H9 (cell line): ENCODE measurements at regions not wholly inside any gene's neighbourhood (a gene's known extent, or its start where the extent isn't known, plus 50 kb on each side); places are given as distances from the start of the nearest gene placed in this dataset.

ENCODE experiments used
- DNase-seq: peaks from one replicate; pipeline ENCODE4 v3.0.0-alpha.2; 2017
- H2AFZ ChIP-seq: one replicate; pipeline ENCODE4 v1.6.1; 2013; ENCODE audit warnings: mild to moderate bottlenecking, low read length, control low read depth, moderate library complexity
- H2AK5ac ChIP-seq: 2 replicates; pipeline ENCODE4 v1.6.1; 2013; ENCODE audit warnings: low read length, control low read depth, mixed read lengths; ENCODE audit not compliant: insufficient read length
- H2BK120ac ChIP-seq: one replicate; pipeline ENCODE4 v1.6.1; 2013; ENCODE audit warnings: low read depth, mild to moderate bottlenecking, low read length, control low read depth, inconsistent platforms; ENCODE audit not compliant: poor library complexity, severe bottlenecking
- H2BK12ac ChIP-seq: 2 replicates; pipeline ENCODE4 v1.6.1; 2013; ENCODE audit warnings: low read length, control low read depth, mixed read lengths, low read depth; ENCODE audit not compliant: insufficient read length
- H2BK15ac ChIP-seq: 2 replicates; pipeline ENCODE4 v1.6.1; 2013; ENCODE audit warnings: low read depth, low read length, control low read depth
- H2BK20ac ChIP-seq: one replicate; pipeline ENCODE4 v1.6.1; 2013; ENCODE audit warnings: low read depth, mild to moderate bottlenecking, low read length, control low read depth, inconsistent platforms; ENCODE audit not compliant: poor library complexity, severe bottlenecking
- H2BK5ac ChIP-seq: 2 replicates; pipeline ENCODE4 v1.6.1; 2013; ENCODE audit warnings: low read length, control low read depth, mixed read lengths; ENCODE audit not compliant: insufficient read length
- H3K14ac ChIP-seq: 2 replicates; pipeline ENCODE4 v1.6.1; 2013; ENCODE audit warnings: low read length, control low read depth; ENCODE audit not compliant: insufficient read depth
- H3K18ac ChIP-seq: 2 replicates; pipeline ENCODE4 v1.6.1; 2013; ENCODE audit warnings: low read depth, mild to moderate bottlenecking, mixed read lengths, low read length, control low read depth; ENCODE audit not compliant: insufficient read length
- H3K23ac ChIP-seq: 2 replicates; pipeline ENCODE4 v1.6.1; 2013; ENCODE audit warnings: low read length, control low read depth, mixed read lengths, low read depth; ENCODE audit not compliant: insufficient read length
- H3K23me2 ChIP-seq: 2 replicates; pipeline ENCODE4 v1.6.1; 2013; ENCODE audit warnings: low read depth, mild to moderate bottlenecking, mixed read lengths, low read length, control low read depth; ENCODE audit not compliant: insufficient read length, poor library complexity, severe bottlenecking
- H3K27ac ChIP-seq: 2 replicates; pipeline ENCODE4 v1.5.1; 2013; ENCODE audit warnings: low read length, control low read depth, mixed read lengths, low read depth; ENCODE audit not compliant: insufficient read length
- H3K27me3 ChIP-seq: 2 replicates; pipeline ENCODE4 v1.6.1; 2013; ENCODE audit warnings: low read length, control low read depth, inconsistent platforms; ENCODE audit not compliant: insufficient read depth
- H3K4ac ChIP-seq: 2 replicates; pipeline ENCODE4 v1.6.1; 2013; ENCODE audit warnings: low read depth, mild to moderate bottlenecking, control low read depth, inconsistent platforms, low read length, moderate library complexity
- H3K4me1 ChIP-seq: 2 replicates; pipeline ENCODE4 v1.6.1; 2013; ENCODE audit warnings: low read length, control low read depth, inconsistent platforms; ENCODE audit not compliant: insufficient read depth
- H3K4me2 ChIP-seq: 2 replicates; pipeline ENCODE4 v1.6.1; 2013; ENCODE audit warnings: low read length, control low read depth, mixed read lengths; ENCODE audit not compliant: insufficient read length, insufficient read depth
- H3K56ac ChIP-seq: 2 replicates; pipeline ENCODE4 v1.6.1; 2013; ENCODE audit warnings: low read depth, mild to moderate bottlenecking, mixed read lengths, low read length, control low read depth; ENCODE audit not compliant: insufficient read length
- H3K79me1 ChIP-seq: 2 replicates; pipeline ENCODE4 v1.6.1; 2013; ENCODE audit warnings: low read depth, mild to moderate bottlenecking, moderate library complexity, low read length, control low read depth, inconsistent platforms; ENCODE audit not compliant: insufficient read depth, poor library complexity, severe bottlenecking
- H3K79me2 ChIP-seq: 2 replicates; pipeline ENCODE4 v1.6.1; 2013; ENCODE audit warnings: low read length, control low read depth, inconsistent platforms; ENCODE audit not compliant: insufficient read depth
- H3K9ac ChIP-seq: 2 replicates; pipeline ENCODE4 v1.6.1; 2013; ENCODE audit warnings: low read length, control low read depth, mixed read lengths; ENCODE audit not compliant: insufficient read length; ENCODE audit errors: extremely low read depth
- H3K9me3 ChIP-seq: one replicate; pipeline ENCODE4 v1.6.1; 2013; ENCODE audit warnings: low read depth, low read length, inconsistent platforms; ENCODE audit not compliant: control insufficient read depth
- H3T11ph ChIP-seq: one replicate; pipeline ENCODE4 v1.6.1; 2013; ENCODE audit warnings: mild to moderate bottlenecking, low read length, control low read depth, inconsistent platforms
- H4K20me1 ChIP-seq: one replicate; pipeline ENCODE4 v1.6.1; 2013; ENCODE audit not compliant: control insufficient read depth, insufficient read length, insufficient read depth
- H4K5ac ChIP-seq: 2 replicates; pipeline ENCODE4 v1.6.1; 2013; ENCODE audit warnings: low read depth, mild to moderate bottlenecking, mixed read lengths, low read length, control low read depth; ENCODE audit not compliant: insufficient read length
- H4K8ac ChIP-seq: replicated peaks from 2 replicates; pipeline ENCODE4 v1.6.1; 2013; ENCODE audit warnings: low read length, control low read depth, mixed read lengths, low read depth; ENCODE audit not compliant: insufficient read length
- H4K91ac ChIP-seq: 2 replicates; pipeline ENCODE4 v1.6.1; 2013; ENCODE audit warnings: low read depth, mild to moderate bottlenecking, moderate library complexity, mixed read lengths, low read length, control low read depth; ENCODE audit not compliant: insufficient read length
- H3K27ac Mint-ChIP-seq, 3 experiments: 2 replicates in 2 of 3; 3 replicates in 1 of 3; pipeline ENCODE4 v1.8.0; 2020 to 2021; ENCODE audit warnings: mixed read lengths in 3 of 3, mild to moderate bottlenecking in 1 of 3, moderate library complexity in 1 of 3
- H3K27me3 Mint-ChIP-seq: 2 replicates; pipeline ENCODE4 v1.8.0; 2021; ENCODE audit warnings: low read depth, mild to moderate bottlenecking, moderate library complexity, mixed read lengths
- H3K36me3 Mint-ChIP-seq, 3 experiments: 2 replicates in 2 of 3; 3 replicates in 1 of 3; pipeline ENCODE4 v1.8.0; 2020 to 2021; ENCODE audit warnings: low read depth in 3 of 3, mixed read lengths in 3 of 3; ENCODE audit not compliant: insufficient read depth in 1 of 3
- H3K4me1 Mint-ChIP-seq, 2 experiments: 2 replicates each; pipeline ENCODE4 v1.8.0; 2020; ENCODE audit warnings: mixed read lengths in 2 of 2
- H3K4me3 Mint-ChIP-seq, 2 experiments: 2 replicates in 1 of 2; 3 replicates in 1 of 2; pipeline ENCODE4 v1.8.0; 2020 to 2021; ENCODE audit warnings: mild to moderate bottlenecking in 2 of 2, mixed read lengths in 2 of 2, moderate library complexity in 1 of 2
- H3K9me3 Mint-ChIP-seq, 2 experiments: 2 replicates in 1 of 2; 3 replicates in 1 of 2; pipeline ENCODE4 v1.8.0; 2020; ENCODE audit warnings: mild to moderate bottlenecking in 2 of 2, mixed read lengths in 2 of 2, moderate library complexity in 1 of 2
- CTCF ChIP-seq: fragments of 200-600 bp; sonication (generic); conservative IDR thresholded peaks from 3 replicates; pipeline ENCODE4 v1.8.0; 2021; ENCODE audit warnings: antibody characterized with exemption, mild to moderate bottlenecking
- WGBS: extraction: QIAGEN DNeasy Blood & Tissue Kit; methylation state at CpG from one replicate; pipeline ENCODE4 v1.1.7; 2013; ENCODE audit warnings: missing lambda C conversion rate, low lambda C conversion rate, mixed read lengths; ENCODE audit not compliant: insufficient read length; ENCODE audit errors: extremely low coverage; 5-methylcytosine and 5-hydroxymethylcytosine counted together

GRCh38 chr7:109003742-109004141 is 434.1 kb downstream of the DNAJB9 start:
- Histone ChIP-seq H3K14ac (no peak overlapping the region), H3K4me1 (no peaks in the 10 kb centered on the region), H3K18ac (no peak overlapping the region), H3K9ac (no peak overlapping the region), H3K4ac (no peak overlapping the region), H2BK120ac (no peak overlapping the region), H3K27me3 (no peaks in the 10 kb centered on the region), H2AFZ (no peak overlapping the region), H3K23me2 (no peaks in the 10 kb centered on the region), H2BK20ac (no peak overlapping the region), H3T11ph (no peak overlapping the region), H2BK15ac (no peak overlapping the region), H3K79me2 (no peaks in the 10 kb centered on the region), H3K9me3 (no peaks in the 10 kb centered on the region), H4K5ac (no peak overlapping the region), H2AK5ac (no peak overlapping the region), H3K4me2 (no peak overlapping the region), H4K8ac (no peak overlapping the region), H3K23ac (no peak overlapping the region), H3K27ac (no peak overlapping the region), H4K20me1 (no peaks in the 10 kb centered on the region), H4K91ac (no peak overlapping the region), H2BK12ac (no peak overlapping the region), H3K56ac (no peak overlapping the region), H3K79me1 (no peaks in the 10 kb centered on the region), H2BK5ac (no peak overlapping the region)
- H3K27ac Mint-ChIP-seq, result no peak overlapping the region
- no peaks in the 10 kb centered on the region for H3K36me3 Mint-ChIP-seq
- no peak for DNase-seq
- peaks cover 4 to 11% of the 10 kb centered on the region in 2 experiments for H3K4me1 Mint-ChIP-seq
- no peaks in the 10 kb centered on the region for H3K9me3 Mint-ChIP-seq
- no CpG with 5 or more reads among the region's 1 CpG for WGBS
- TF ChIP-seq CTCF, result no peak
- H3K27me3 Mint-ChIP-seq, result no peaks in the 10 kb centered on the region
- no peak overlapping the region for H3K4me3 Mint-ChIP-seq
